ENCODE measurements at regions not wholly inside any gene's neighbourhood (a gene's known extent, or its start where the extent isn't known, plus 50 kb on each side); places are given as distances from the start of the nearest gene placed in this dataset.

- SMC1A ChIA-PET (ENCODE audit: uncharacterized antibody, unreplicated experiment): no interaction called here
- no peak overlapping the region for H3K9ac ChIP-seq (ENCODE audit: control insufficient read depth, insufficient read depth, low read length)
- intact Hi-C loops (cut with micrococcal nuclease; ENCODE audit: unreplicated experiment): no loop called here
- CTCF ChIA-PET: no interaction called here
- H3K79me2 ChIP-seq (ENCODE audit: control insufficient read depth, insufficient read depth, low read length): no peaks in the 10 kb centered on the region
- no peak overlapping the region for H3K27ac ChIP-seq (ENCODE audit: control insufficient read depth, insufficient read depth)
- RAD21 ChIA-PET (ENCODE audit: unreplicated experiment): no interaction called here
- WGBS (ENCODE audit: insufficient coverage, insufficient replicate concordance, low lambda C conversion rate, missing lambda C conversion rate): 0% methylated on average over 3 of the region's 3 CpGs
- no peak overlapping the region for H2AFZ ChIP-seq (ENCODE audit: control insufficient read depth, low read depth, low read length)
- BruUV-seq (replicated peaks): no TSS peak
- TF ChIP-seq SREBF2 (IDR thresholded peaks at IDR 0.05; ENCODE audit: low read length): no peak
- TF ChIP-seq NBN (IDR thresholded peaks at IDR 0.05): no peak
- TF ChIP-seq PAX8 (IDR thresholded peaks at IDR 0.05): no peak
- no peak for TF ChIP-seq POLR2AphosphoS5 (IDR thresholded peaks at IDR 0.05; ENCODE audit: low read length)
- no peak for TF ChIP-seq E2F4 (IDR thresholded peaks at IDR 0.05; ENCODE audit: low read depth, low read length)
- FAIRE-seq: no peak
- no peak for DNase-seq (ENCODE audit: low read depth, low spot score)
- no peaks in the 10 kb centered on the region for H4K20me1 ChIP-seq (ENCODE audit: control insufficient read depth, insufficient read depth)
- no peak for ATAC-seq
- H3K9me3 ChIP-seq (replicated peaks; ENCODE audit: control insufficient read depth, insufficient read depth, low read length): no peaks in the 10 kb centered on the region
- no peak overlapping the region for H3K4me3 ChIP-seq
- H3K36me3 ChIP-seq (ENCODE audit: control insufficient read depth in 2 of 2, insufficient read depth in 2 of 2, low read length in 1 of 2): no peaks in the 10 kb centered on the region
- POLR2A ChIA-PET: no interaction called here
- H3K27me3 ChIP-seq (replicated peaks in 1 of 2; ENCODE audit: control insufficient read depth in 2 of 2, insufficient read depth in 2 of 2, low read length in 1 of 2): no peaks in the 10 kb centered on the region
- no peak overlapping the region for H3K4me2 ChIP-seq (ENCODE audit: control insufficient read depth, insufficient read depth)
- no peaks in the 10 kb centered on the region for H3K4me1 ChIP-seq (ENCODE audit: control insufficient read depth, insufficient read depth, low read length)
- in situ Hi-C loops (cut with MboI): no loop called here
Measured at GRCh38 chr1:163794551-163794950, 472.8 kb downstream of the NUF2 start.

- Histone ChIP-seq H3K36me3 (ENCODE audit: control insufficient read depth in 2 of 2, insufficient read depth in 2 of 2, low read length in 1 of 2) (no peaks in the 10 kb centered on the region), H4K20me1 (ENCODE audit: control insufficient read depth, insufficient read depth) (no peaks in the 10 kb centered on the region), H3K9ac (ENCODE audit: control insufficient read depth, insufficient read depth, low read length) (no peak overlapping the region), H3K4me3 (no peak overlapping the region), H3K79me2 (ENCODE audit: control insufficient read depth, insufficient read depth, low read length) (no peaks in the 10 kb centered on the region), H3K9me3 (replicated peaks; ENCODE audit: control insufficient read depth, insufficient read depth, low read length) (no peaks in the 10 kb centered on the region), H3K27me3 (replicated peaks in 1 of 2; ENCODE audit: control insufficient read depth in 2 of 2, insufficient read depth in 2 of 2, low read length in 1 of 2) (no peaks in the 10 kb centered on the region), H3K4me2 (ENCODE audit: control insufficient read depth, insufficient read depth) (no peak overlapping the region), H3K4me1 (ENCODE audit: control insufficient read depth, insufficient read depth, low read length) (no peaks in the 10 kb centered on the region), H3K27ac (ENCODE audit: control insufficient read depth, insufficient read depth) (no peak overlapping the region), H2AFZ (ENCODE audit: control insufficient read depth, low read depth, low read length) (no peak overlapping the region)
- POLR2A ChIA-PET: no interaction called here
- RAD21 ChIA-PET (ENCODE audit: unreplicated experiment): no interaction called here
- ATAC-seq: no peak
- intact Hi-C loops (cut with micrococcal nuclease; ENCODE audit: unreplicated experiment): no loop called here
- no peak for DNase-seq (ENCODE audit: low read depth, low spot score)
- TF ChIP-seq MXI1 (IDR thresholded peaks at IDR 0.05; ENCODE audit: low read depth, low read length) (no peak), RAD51 (IDR thresholded peaks at IDR 0.05) (no peak), ZNF24 (IDR thresholded peaks at IDR 0.05) (no peak), MYB (IDR thresholded peaks at IDR 0.05; ENCODE audit: borderline replicate concordance, low read depth, low read length) (no peak), CHD2 (IDR thresholded peaks at IDR 0.05; ENCODE audit: borderline replicate concordance, low read depth, low read length) (no peak), EZH2 (IDR thresholded peaks at IDR 0.05; ENCODE audit: borderline replicate concordance, control insufficient read depth, low read depth, low read length) (no peak), CEBPZ (IDR thresholded peaks at IDR 0.05; ENCODE audit: low read depth, low read length) (no peak), RELA (IDR thresholded peaks at IDR 0.05; ENCODE audit: borderline replicate concordance, partially characterized antibody) (no peak), GATAD2B (conservative IDR thresholded peaks at IDR 0.05; ENCODE audit: low read depth) (no peak)
- in situ Hi-C loops (cut with MboI): no loop called here
- CTCF ChIA-PET: no interaction called here
- 32% methylated on average over 2 of the region's 2 CpGs for WGBS (ENCODE audit: insufficient coverage, insufficient replicate concordance, low lambda C conversion rate, missing lambda C conversion rate)
- BruUV-seq (replicated peaks): no TSS peak
- SMC1A ChIA-PET (ENCODE audit: uncharacterized antibody, unreplicated experiment): interaction anchor here (1.1 kb wide), 1 partner anchor 9 kb away, joined by 3 read pairs; no protein-coding TSS in a partner anchor
- no peak for FAIRE-seq
Measured at GRCh38 chr1:163796394-163796821, 474.7 kb downstream of the NUF2 start.
